GM23338 (cell line): ENCODE measurements at regions not wholly inside any gene's neighbourhood (a gene's known extent, or its start where the extent isn't known, plus 50 kb on each side); places are given as distances from the start of the nearest gene placed in this dataset.

Experiments used
- ATAC-seq: fragments of 200-7000 bp; cut with Tn5 transposase; 3 replicates; pipeline ENCODE4 v1.9.1; 2020
- DNase-seq: peaks from one replicate; pipeline ENCODE4 v3.0.0-alpha.2; 2015; ENCODE audit warnings: low spot score
- H2AFZ ChIP-seq: fragments of 200-600 bp; sonication (generic); 2 replicates; pipeline ENCODE4 v1.8.0; 2016; ENCODE audit warnings: antibody characterized with exemption, mild to moderate bottlenecking, moderate library complexity
- H3F3A ChIP-seq: fragments of 200-600 bp; sonication (generic); replicated peaks from 2 replicates; pipeline ENCODE4 v1.8.0; 2017; ENCODE audit warnings: antibody characterized with exemption, mixed run types, low read depth
- H3K27ac ChIP-seq: fragments of 200-600 bp; sonication (generic); 2 replicates; pipeline ENCODE4 v1.6.1; 2016; ENCODE audit warnings: low read depth
- H3K27me3 ChIP-seq: fragments of 200-600 bp; sonication (generic); 2 replicates; pipeline ENCODE4 v1.8.0; 2016; ENCODE audit warnings: mild to moderate bottlenecking, mixed run types, moderate library complexity; ENCODE audit not compliant: insufficient read depth
- H3K36me3 ChIP-seq: fragments of 200-600 bp; sonication (generic); 2 replicates; pipeline ENCODE4 v1.8.0; 2016; ENCODE audit warnings: mild to moderate bottlenecking; ENCODE audit not compliant: insufficient read depth
- H3K4me1 ChIP-seq: fragments of 200-600 bp; sonication (generic); 2 replicates; pipeline ENCODE4 v1.8.0; 2016; ENCODE audit warnings: mild to moderate bottlenecking, moderate library complexity; ENCODE audit not compliant: insufficient read depth
- H3K4me2 ChIP-seq: fragments of 200-600 bp; sonication (generic); 2 replicates; pipeline ENCODE4 v1.7.1; 2017; ENCODE audit warnings: mixed run types
- H3K4me3 ChIP-seq: fragments of 200-600 bp; sonication (generic); 2 replicates; pipeline ENCODE4 v1.6.1; 2016; ENCODE audit warnings: mixed run types
- H3K79me2 ChIP-seq: fragments of 200-600 bp; sonication (generic); replicated peaks from 2 replicates; pipeline ENCODE4 v1.8.0; 2017; ENCODE audit warnings: mild to moderate bottlenecking; ENCODE audit not compliant: insufficient read depth
- H3K9me2 ChIP-seq: fragments of 200-600 bp; sonication (generic); 2 replicates; pipeline ENCODE4 v1.8.0; 2017; ENCODE audit not compliant: insufficient read depth
- H4K20me1 ChIP-seq: fragments of 200-600 bp; sonication (generic); replicated peaks from 2 replicates; pipeline ENCODE4 v1.8.0; 2017; ENCODE audit warnings: mild to moderate bottlenecking; ENCODE audit not compliant: insufficient read depth
- H3K27ac Mint-ChIP-seq: 2 replicates; pipeline ENCODE4 v1.8.0; 2020; ENCODE audit warnings: inconsistent platforms, mild to moderate bottlenecking, moderate library complexity, mixed read lengths
- H3K27me3 Mint-ChIP-seq: 3 replicates; pipeline ENCODE4 v1.8.0; 2022; ENCODE audit warnings: low read depth, mild to moderate bottlenecking, moderate library complexity, mixed read lengths, inconsistent platforms; ENCODE audit not compliant: insufficient read depth, poor library complexity
- H3K36me3 Mint-ChIP-seq: 3 replicates; pipeline ENCODE4 v1.8.0; 2021; ENCODE audit warnings: low read depth, mild to moderate bottlenecking, inconsistent platforms, moderate library complexity, mixed read lengths
- H3K4me1 Mint-ChIP-seq: 3 replicates; pipeline ENCODE4 v1.8.0; 2020; ENCODE audit warnings: mild to moderate bottlenecking, inconsistent platforms, mixed read lengths
- H3K4me3 Mint-ChIP-seq: 3 replicates; pipeline ENCODE4 v1.8.0; 2021; ENCODE audit warnings: moderate library complexity, mild to moderate bottlenecking, inconsistent platforms, mixed read lengths
- H3K9me3 Mint-ChIP-seq: 3 replicates; pipeline ENCODE4 v1.8.0; 2020; ENCODE audit warnings: moderate library complexity, mild to moderate bottlenecking, inconsistent platforms, mixed read lengths
- CREB1 ChIP-seq: fragments of 250-450 bp; sonication (Bioruptor Pico); IDR thresholded peaks from 2 replicates; pipeline ENCODE4 v1.5.0; 2020; ENCODE audit warnings: low read depth, mild to moderate bottlenecking, moderate library complexity
- CTCF ChIP-seq, 2 experiments: fragments of 200-600 bp in 1 of 2; sonication (generic) in 1 of 2; conservative IDR thresholded peaks; 2 replicates each; pipeline versions ENCODE4 v1.5.1 to v1.6.1; 2016 to 2017; ENCODE audit warnings: antibody characterized with exemption in 2 of 2, low read depth in 2 of 2, mild to moderate bottlenecking in 2 of 2, moderate library complexity in 1 of 2
- EZH2 ChIP-seq: fragments of 200-600 bp; sonication (generic); IDR thresholded peaks from one replicate; pipeline ENCODE4 v1.8.0; 2017; ENCODE audit warnings: antibody characterized with exemption, mild to moderate bottlenecking, low read depth; ENCODE audit not compliant: unreplicated experiment
- EZH2phosphoT487 ChIP-seq: fragments of 200-600 bp; sonication (generic); IDR thresholded peaks from one replicate; pipeline ENCODE4 v1.8.1; 2018; ENCODE audit warnings: antibody characterized with exemption; ENCODE audit not compliant: unreplicated experiment
- JUNB ChIP-seq: IDR thresholded peaks from one replicate; pipeline ENCODE4 v1.6.1; 2016; ENCODE audit warnings: antibody characterized with exemption; ENCODE audit not compliant: unreplicated experiment
- NANOG ChIP-seq: IDR thresholded peaks from 2 replicates; pipeline ENCODE4 v1.6.1; 2016; ENCODE audit warnings: antibody characterized with exemption, borderline replicate concordance
- REST ChIP-seq: IDR thresholded peaks from one replicate; pipeline ENCODE4 v1.6.1; 2018; ENCODE audit warnings: antibody characterized with exemption; ENCODE audit not compliant: unreplicated experiment
- STAT1 ChIP-seq: IDR thresholded peaks from one replicate; pipeline ENCODE4 v1.6.1; 2016; ENCODE audit warnings: antibody characterized with exemption; ENCODE audit not compliant: unreplicated experiment
- ZNF114 ChIP-seq: fragments of 250-450 bp; sonication (Bioruptor Pico); IDR thresholded peaks from 2 replicates; pipeline ENCODE4 v1.5.0; 2020; ENCODE audit warnings: mild to moderate bottlenecking, moderate library complexity
- ZNF331 ChIP-seq: fragments of 250-450 bp; sonication (Bioruptor Pico); IDR thresholded peaks from 2 replicates; pipeline ENCODE4 v1.5.0; 2020; ENCODE audit warnings: low read depth, mild to moderate bottlenecking, moderate library complexity
- ZNF462 ChIP-seq: fragments of 250-450 bp; sonication (Bioruptor Pico); IDR thresholded peaks from 2 replicates; pipeline ENCODE4 v1.5.0; 2020; ENCODE audit warnings: mild to moderate bottlenecking, moderate library complexity

GRCh38 chr5:60355181-60355580 is 344.8 kb downstream of the DEPDC1B start (continued):
- TF ChIP-seq ZNF114 (CRISPR knock-in tag) (no peak), CREB1 (no peak), NANOG (no peak), ZNF462 (CRISPR knock-in tag) (no peak), EZH2phosphoT487 (no peak), STAT1 (no peak), JUNB (no peak)

GRCh38 chr5:60354311-60354710 is 345.7 kb downstream of the DEPDC1B start:
- H3K9me3 Mint-ChIP-seq, result no peaks in the 10 kb centered on the region
- Histone ChIP-seq H3K4me3 (no peak overlapping the region), H3K27me3 (no peaks in the 10 kb centered on the region), H3K4me1 (no peaks in the 10 kb centered on the region), H3F3A (no peaks in the 10 kb centered on the region), H3K27ac (no peak overlapping the region), H3K9me2 (no peaks in the 10 kb centered on the region), H3K36me3 (no peaks in the 10 kb centered on the region), H3K79me2 (no peaks in the 10 kb centered on the region), H2AFZ (no peak overlapping the region), H4K20me1 (no peaks in the 10 kb centered on the region), H3K4me2 (no peak overlapping the region)
- no peak for DNase-seq
- no peak overlapping the region for H3K27ac Mint-ChIP-seq
- H3K27me3 Mint-ChIP-seq, result peaks cover 2% of the 10 kb centered on the region
- H3K4me1 Mint-ChIP-seq, result peaks cover 6% of the 10 kb centered on the region; the same call in 2 of the 3 replicates
- no peak for ATAC-seq
- H3K4me3 Mint-ChIP-seq, result no peak overlapping the region
- H3K36me3 Mint-ChIP-seq, result no peaks in the 10 kb centered on the region
- TF ChIP-seq STAT1, result no peak
- no peak for TF ChIP-seq ZNF114 (CRISPR knock-in tag)
- no peak for TF ChIP-seq EZH2
- TF ChIP-seq CREB1, result no peak
- no peak for TF ChIP-seq ZNF331 (CRISPR knock-in tag)
- no peak for TF ChIP-seq CTCF (conservative IDR thresholded peaks at IDR 0.05; ENCODE audit: low read depth in 2 of 2)
- no peak for TF ChIP-seq REST
- no peak for TF ChIP-seq JUNB
- no peak for TF ChIP-seq EZH2phosphoT487
